Neural progenitor cell (in vitro differentiated cells): ENCODE measurements at regions not wholly inside any gene's neighbourhood (a gene's known extent, or its start where the extent isn't known, plus 50 kb on each side); places are given as distances from the start of the nearest gene placed in this dataset.
"Not testable (repeated sequence)": the region's sequence is repeated elsewhere in the genome, so short reads cannot be mapped to it uniquely, and the experiment has no call there.

ENCODE experiments used
- EZH2 ChIP-seq: fragments of 200-600 bp; sonication (generic); IDR thresholded peaks from 2 replicates; pipeline ENCODE4 v1.6.1; 2017; ENCODE audit warnings: antibody characterized with exemption, mild to moderate bottlenecking, moderate library complexity
- TF ChIP-seq, protein P1 (sequence below): fragments of 200-600 bp; sonication (generic); IDR thresholded peaks from 2 replicates; pipeline ENCODE4 v1.5.1; 2017; ENCODE audit warnings: antibody characterized with exemption, mild to moderate bottlenecking

DNA sequence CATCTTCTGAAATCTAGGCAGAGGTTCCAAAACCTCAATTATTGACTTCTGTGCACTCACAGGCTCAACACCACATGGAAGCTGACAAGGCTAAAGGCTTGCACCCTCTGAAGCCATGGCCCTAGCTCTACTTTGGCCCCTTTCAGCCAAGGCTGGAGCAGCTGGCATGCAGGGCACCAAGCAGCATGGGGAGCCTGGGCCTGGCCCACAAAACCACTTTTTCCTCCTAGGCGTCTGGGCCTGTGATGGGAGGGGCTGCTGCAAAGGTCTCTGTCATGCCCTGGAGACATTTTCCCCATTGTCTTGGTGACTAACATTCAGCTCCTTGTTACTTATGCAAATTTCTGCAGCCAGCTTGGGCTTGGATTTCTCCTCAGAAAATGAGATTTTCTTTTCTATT lies 123.5 kb upstream of the MEOX2 start:
- TF ChIP-seq, protein P1, sequence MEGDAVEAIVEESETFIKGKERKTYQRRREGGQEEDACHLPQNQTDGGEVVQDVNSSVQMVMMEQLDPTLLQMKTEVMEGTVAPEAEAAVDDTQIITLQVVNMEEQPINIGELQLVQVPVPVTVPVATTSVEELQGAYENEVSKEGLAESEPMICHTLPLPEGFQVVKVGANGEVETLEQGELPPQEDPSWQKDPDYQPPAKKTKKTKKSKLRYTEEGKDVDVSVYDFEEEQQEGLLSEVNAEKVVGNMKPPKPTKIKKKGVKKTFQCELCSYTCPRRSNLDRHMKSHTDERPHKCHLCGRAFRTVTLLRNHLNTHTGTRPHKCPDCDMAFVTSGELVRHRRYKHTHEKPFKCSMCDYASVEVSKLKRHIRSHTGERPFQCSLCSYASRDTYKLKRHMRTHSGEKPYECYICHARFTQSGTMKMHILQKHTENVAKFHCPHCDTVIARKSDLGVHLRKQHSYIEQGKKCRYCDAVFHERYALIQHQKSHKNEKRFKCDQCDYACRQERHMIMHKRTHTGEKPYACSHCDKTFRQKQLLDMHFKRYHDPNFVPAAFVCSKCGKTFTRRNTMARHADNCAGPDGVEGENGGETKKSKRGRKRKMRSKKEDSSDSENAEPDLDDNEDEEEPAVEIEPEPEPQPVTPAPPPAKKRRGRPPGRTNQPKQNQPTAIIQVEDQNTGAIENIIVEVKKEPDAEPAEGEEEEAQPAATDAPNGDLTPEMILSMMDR, result not testable (repeated sequence)
- not testable (repeated sequence) for TF ChIP-seq EZH2
